SK-N-SH (cell line): ENCODE measurements at regions not wholly inside any gene's neighbourhood (a gene's known extent, or its start where the extent isn't known, plus 50 kb on each side); places are given as distances from the start of the nearest gene placed in this dataset.

ENCODE experiments used
- CHD2 ChIP-seq: fragments of 150-350 bp; IDR thresholded peaks from 2 replicates; pipeline ENCODE4 v1.6.1; 2018; ENCODE audit warnings: low read length; ENCODE audit not compliant: partially characterized antibody
- CTCF ChIP-seq: fragments of 200-600 bp; sonication (generic); IDR thresholded peaks from 2 replicates; pipeline ENCODE4 v1.6.1; 2017; ENCODE audit warnings: antibody characterized with exemption, mild to moderate bottlenecking, moderate library complexity
- ELF1 ChIP-seq: IDR thresholded peaks from 2 replicates; pipeline ENCODE4 v1.4.0; 2012
- EP300 ChIP-seq, 2 experiments: IDR thresholded peaks; 2 replicates each; pipeline versions ENCODE4 v1.4.0 to v1.6.1; 2012; ENCODE audit warnings: borderline replicate concordance in 1 of 2, low read depth in 1 of 2, low read length in 1 of 2
- FOSL2 ChIP-seq: IDR thresholded peaks from 2 replicates; pipeline ENCODE4 v1.4.0; 2012; ENCODE audit warnings: low read depth, mild to moderate bottlenecking, moderate library complexity, borderline replicate concordance
- IRF3 ChIP-seq: fragments of 150-350 bp; IDR thresholded peaks from 2 replicates; pipeline ENCODE4 v1.6.1; 2016; ENCODE audit warnings: mild to moderate bottlenecking, low read depth, low read length
- JUND ChIP-seq: IDR thresholded peaks from 2 replicates; pipeline ENCODE4 v1.4.0; 2012
- MAX ChIP-seq: IDR thresholded peaks from 2 replicates; pipeline ENCODE4 v1.4.0; 2012; ENCODE audit warnings: low read depth
- TAF1 ChIP-seq: IDR thresholded peaks from 2 replicates; pipeline ENCODE4 v1.6.1; 2012; ENCODE audit warnings: low read depth, mild to moderate bottlenecking, low read length, moderate library complexity, borderline replicate concordance
- YY1 ChIP-seq: IDR thresholded peaks from 2 replicates; pipeline ENCODE4 v1.4.0; 2012; ENCODE audit warnings: low read depth, mild to moderate bottlenecking
- TF ChIP-seq, protein P1 (sequence below): fragments of 150-350 bp; IDR thresholded peaks from 2 replicates; pipeline ENCODE4 v1.6.1; 2017; ENCODE audit warnings: antibody characterized with exemption, low read length, low read depth, borderline replicate concordance
- TF ChIP-seq, protein P2 (sequence below): IDR thresholded peaks from 2 replicates; pipeline ENCODE4 v1.6.1; 2012; ENCODE audit warnings: mild to moderate bottlenecking, low read depth, low read length, moderate library complexity

DNA sequence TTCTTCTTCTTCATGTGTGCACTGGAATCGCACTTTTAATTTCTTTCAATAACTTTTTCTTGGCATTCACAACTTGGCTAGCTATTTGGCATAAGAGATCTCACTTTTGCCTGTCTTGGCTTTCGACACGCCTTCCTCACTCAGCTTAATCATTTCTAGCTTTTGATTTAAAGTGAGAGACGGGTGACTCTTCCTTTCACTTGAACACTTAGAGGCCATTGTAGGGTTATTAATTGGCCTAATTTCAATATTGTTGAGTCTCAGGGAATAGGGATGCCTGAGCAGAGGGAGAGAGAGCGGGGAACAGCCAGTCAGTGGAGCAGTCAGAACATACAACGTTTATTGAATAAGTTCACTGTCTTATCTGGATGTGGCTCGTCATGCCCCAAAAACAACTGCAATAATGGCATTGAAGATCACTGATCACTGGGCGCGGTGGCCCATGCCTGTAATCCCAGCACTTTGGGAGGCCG lies 200.3 kb downstream of the SEC14L1 start:
- TF ChIP-seq, protein P1, sequence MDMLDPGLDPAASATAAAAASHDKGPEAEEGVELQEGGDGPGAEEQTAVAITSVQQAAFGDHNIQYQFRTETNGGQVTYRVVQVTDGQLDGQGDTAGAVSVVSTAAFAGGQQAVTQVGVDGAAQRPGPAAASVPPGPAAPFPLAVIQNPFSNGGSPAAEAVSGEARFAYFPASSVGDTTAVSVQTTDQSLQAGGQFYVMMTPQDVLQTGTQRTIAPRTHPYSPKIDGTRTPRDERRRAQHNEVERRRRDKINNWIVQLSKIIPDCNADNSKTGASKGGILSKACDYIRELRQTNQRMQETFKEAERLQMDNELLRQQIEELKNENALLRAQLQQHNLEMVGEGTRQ, result no peak
- no peak for TF ChIP-seq CTCF
- no peak for TF ChIP-seq FOSL2
- TF ChIP-seq IRF3, result no peak
- no peak for TF ChIP-seq YY1
- no peak for TF ChIP-seq EP300 (IDR thresholded peaks at IDR 0.05; ENCODE audit: borderline replicate concordance in 1 of 2, low read depth in 1 of 2, low read length in 1 of 2)
- TF ChIP-seq, protein P2, sequence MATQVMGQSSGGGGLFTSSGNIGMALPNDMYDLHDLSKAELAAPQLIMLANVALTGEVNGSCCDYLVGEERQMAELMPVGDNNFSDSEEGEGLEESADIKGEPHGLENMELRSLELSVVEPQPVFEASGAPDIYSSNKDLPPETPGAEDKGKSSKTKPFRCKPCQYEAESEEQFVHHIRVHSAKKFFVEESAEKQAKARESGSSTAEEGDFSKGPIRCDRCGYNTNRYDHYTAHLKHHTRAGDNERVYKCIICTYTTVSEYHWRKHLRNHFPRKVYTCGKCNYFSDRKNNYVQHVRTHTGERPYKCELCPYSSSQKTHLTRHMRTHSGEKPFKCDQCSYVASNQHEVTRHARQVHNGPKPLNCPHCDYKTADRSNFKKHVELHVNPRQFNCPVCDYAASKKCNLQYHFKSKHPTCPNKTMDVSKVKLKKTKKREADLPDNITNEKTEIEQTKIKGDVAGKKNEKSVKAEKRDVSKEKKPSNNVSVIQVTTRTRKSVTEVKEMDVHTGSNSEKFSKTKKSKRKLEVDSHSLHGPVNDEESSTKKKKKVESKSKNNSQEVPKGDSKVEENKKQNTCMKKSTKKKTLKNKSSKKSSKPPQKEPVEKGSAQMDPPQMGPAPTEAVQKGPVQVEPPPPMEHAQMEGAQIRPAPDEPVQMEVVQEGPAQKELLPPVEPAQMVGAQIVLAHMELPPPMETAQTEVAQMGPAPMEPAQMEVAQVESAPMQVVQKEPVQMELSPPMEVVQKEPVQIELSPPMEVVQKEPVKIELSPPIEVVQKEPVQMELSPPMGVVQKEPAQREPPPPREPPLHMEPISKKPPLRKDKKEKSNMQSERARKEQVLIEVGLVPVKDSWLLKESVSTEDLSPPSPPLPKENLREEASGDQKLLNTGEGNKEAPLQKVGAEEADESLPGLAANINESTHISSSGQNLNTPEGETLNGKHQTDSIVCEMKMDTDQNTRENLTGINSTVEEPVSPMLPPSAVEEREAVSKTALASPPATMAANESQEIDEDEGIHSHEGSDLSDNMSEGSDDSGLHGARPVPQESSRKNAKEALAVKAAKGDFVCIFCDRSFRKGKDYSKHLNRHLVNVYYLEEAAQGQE, result no peak
- no peak for TF ChIP-seq JUND
- no peak for TF ChIP-seq CHD2
- TF ChIP-seq ELF1, result no peak
- TF ChIP-seq MAX, result no peak
- TF ChIP-seq TAF1, result no peak
